GM23338 (cell line): ENCODE measurements at regions not wholly inside any gene's neighbourhood (a gene's known extent, or its start where the extent isn't known, plus 50 kb on each side); places are given as distances from the start of the nearest gene placed in this dataset.

Experiments used
- ATAC-seq: fragments of 200-7000 bp; cut with Tn5 transposase; 3 replicates; pipeline ENCODE4 v1.9.1; 2020
- DNase-seq: peaks from one replicate; pipeline ENCODE4 v3.0.0-alpha.2; 2015; ENCODE audit warnings: low spot score
- H2AFZ ChIP-seq: fragments of 200-600 bp; sonication (generic); 2 replicates; pipeline ENCODE4 v1.8.0; 2016; ENCODE audit warnings: antibody characterized with exemption, mild to moderate bottlenecking, moderate library complexity
- H3F3A ChIP-seq: fragments of 200-600 bp; sonication (generic); replicated peaks from 2 replicates; pipeline ENCODE4 v1.8.0; 2017; ENCODE audit warnings: antibody characterized with exemption, mixed run types, low read depth
- H3K27ac ChIP-seq: fragments of 200-600 bp; sonication (generic); 2 replicates; pipeline ENCODE4 v1.6.1; 2016; ENCODE audit warnings: low read depth
- H3K27me3 ChIP-seq: fragments of 200-600 bp; sonication (generic); 2 replicates; pipeline ENCODE4 v1.8.0; 2016; ENCODE audit warnings: mild to moderate bottlenecking, mixed run types, moderate library complexity; ENCODE audit not compliant: insufficient read depth
- H3K36me3 ChIP-seq: fragments of 200-600 bp; sonication (generic); 2 replicates; pipeline ENCODE4 v1.8.0; 2016; ENCODE audit warnings: mild to moderate bottlenecking; ENCODE audit not compliant: insufficient read depth
- H3K4me1 ChIP-seq: fragments of 200-600 bp; sonication (generic); 2 replicates; pipeline ENCODE4 v1.8.0; 2016; ENCODE audit warnings: mild to moderate bottlenecking, moderate library complexity; ENCODE audit not compliant: insufficient read depth
- H3K4me2 ChIP-seq: fragments of 200-600 bp; sonication (generic); 2 replicates; pipeline ENCODE4 v1.7.1; 2017; ENCODE audit warnings: mixed run types
- H3K4me3 ChIP-seq: fragments of 200-600 bp; sonication (generic); 2 replicates; pipeline ENCODE4 v1.6.1; 2016; ENCODE audit warnings: mixed run types
- H3K79me2 ChIP-seq: fragments of 200-600 bp; sonication (generic); replicated peaks from 2 replicates; pipeline ENCODE4 v1.8.0; 2017; ENCODE audit warnings: mild to moderate bottlenecking; ENCODE audit not compliant: insufficient read depth
- H3K9me2 ChIP-seq: fragments of 200-600 bp; sonication (generic); 2 replicates; pipeline ENCODE4 v1.8.0; 2017; ENCODE audit not compliant: insufficient read depth
- H4K20me1 ChIP-seq: fragments of 200-600 bp; sonication (generic); replicated peaks from 2 replicates; pipeline ENCODE4 v1.8.0; 2017; ENCODE audit warnings: mild to moderate bottlenecking; ENCODE audit not compliant: insufficient read depth
- H3K27ac Mint-ChIP-seq: 2 replicates; pipeline ENCODE4 v1.8.0; 2020; ENCODE audit warnings: inconsistent platforms, mild to moderate bottlenecking, moderate library complexity, mixed read lengths
- H3K27me3 Mint-ChIP-seq: 3 replicates; pipeline ENCODE4 v1.8.0; 2022; ENCODE audit warnings: low read depth, mild to moderate bottlenecking, moderate library complexity, mixed read lengths, inconsistent platforms; ENCODE audit not compliant: insufficient read depth, poor library complexity
- H3K36me3 Mint-ChIP-seq: 3 replicates; pipeline ENCODE4 v1.8.0; 2021; ENCODE audit warnings: low read depth, mild to moderate bottlenecking, inconsistent platforms, moderate library complexity, mixed read lengths
- H3K4me1 Mint-ChIP-seq: 3 replicates; pipeline ENCODE4 v1.8.0; 2020; ENCODE audit warnings: mild to moderate bottlenecking, inconsistent platforms, mixed read lengths
- H3K4me3 Mint-ChIP-seq: 3 replicates; pipeline ENCODE4 v1.8.0; 2021; ENCODE audit warnings: moderate library complexity, mild to moderate bottlenecking, inconsistent platforms, mixed read lengths
- H3K9me3 Mint-ChIP-seq: 3 replicates; pipeline ENCODE4 v1.8.0; 2020; ENCODE audit warnings: moderate library complexity, mild to moderate bottlenecking, inconsistent platforms, mixed read lengths
- CREB1 ChIP-seq: fragments of 250-450 bp; sonication (Bioruptor Pico); IDR thresholded peaks from 2 replicates; pipeline ENCODE4 v1.5.0; 2020; ENCODE audit warnings: low read depth, mild to moderate bottlenecking, moderate library complexity
- CTCF ChIP-seq, 2 experiments: fragments of 200-600 bp in 1 of 2; sonication (generic) in 1 of 2; conservative IDR thresholded peaks; 2 replicates each; pipeline versions ENCODE4 v1.5.1 to v1.6.1; 2016 to 2017; ENCODE audit warnings: antibody characterized with exemption in 2 of 2, low read depth in 2 of 2, mild to moderate bottlenecking in 2 of 2, moderate library complexity in 1 of 2
- EZH2 ChIP-seq: fragments of 200-600 bp; sonication (generic); IDR thresholded peaks from one replicate; pipeline ENCODE4 v1.8.0; 2017; ENCODE audit warnings: antibody characterized with exemption, mild to moderate bottlenecking, low read depth; ENCODE audit not compliant: unreplicated experiment
- EZH2phosphoT487 ChIP-seq: fragments of 200-600 bp; sonication (generic); IDR thresholded peaks from one replicate; pipeline ENCODE4 v1.8.1; 2018; ENCODE audit warnings: antibody characterized with exemption; ENCODE audit not compliant: unreplicated experiment
- JUNB ChIP-seq: IDR thresholded peaks from one replicate; pipeline ENCODE4 v1.6.1; 2016; ENCODE audit warnings: antibody characterized with exemption; ENCODE audit not compliant: unreplicated experiment
- NANOG ChIP-seq: IDR thresholded peaks from 2 replicates; pipeline ENCODE4 v1.6.1; 2016; ENCODE audit warnings: antibody characterized with exemption, borderline replicate concordance
- POLR2AphosphoS5 ChIP-seq: IDR thresholded peaks from 2 replicates; pipeline ENCODE4 v1.6.1; 2016; ENCODE audit warnings: antibody characterized with exemption, low read depth
- REST ChIP-seq: IDR thresholded peaks from one replicate; pipeline ENCODE4 v1.6.1; 2018; ENCODE audit warnings: antibody characterized with exemption; ENCODE audit not compliant: unreplicated experiment
- STAT1 ChIP-seq: IDR thresholded peaks from one replicate; pipeline ENCODE4 v1.6.1; 2016; ENCODE audit warnings: antibody characterized with exemption; ENCODE audit not compliant: unreplicated experiment
- ZNF114 ChIP-seq: fragments of 250-450 bp; sonication (Bioruptor Pico); IDR thresholded peaks from 2 replicates; pipeline ENCODE4 v1.5.0; 2020; ENCODE audit warnings: mild to moderate bottlenecking, moderate library complexity
- ZNF331 ChIP-seq: fragments of 250-450 bp; sonication (Bioruptor Pico); IDR thresholded peaks from 2 replicates; pipeline ENCODE4 v1.5.0; 2020; ENCODE audit warnings: low read depth, mild to moderate bottlenecking, moderate library complexity
- TF ChIP-seq, protein P1 (sequence below): IDR thresholded peaks from 2 replicates; pipeline ENCODE4 v1.6.1; 2016; ENCODE audit warnings: antibody characterized with exemption
- TF ChIP-seq, protein P2 (sequence below): fragments of 250-450 bp; sonication (Bioruptor Pico); IDR thresholded peaks from 2 replicates; pipeline ENCODE4 v1.5.0; 2020; ENCODE audit warnings: mild to moderate bottlenecking, moderate library complexity

GRCh38 chr3:187995043-187995400 lies 158.9 kb upstream of the LPP start:
- Mint-ChIP-seq H3K27me3 (peaks cover 2% of the 10 kb centered on the region), H3K4me3 (no peak overlapping the region), H3K36me3 (no peaks in the 10 kb centered on the region; the same call in 2 of the 3 replicates), H3K27ac (no peak overlapping the region), H3K4me1 (peaks cover 33% of the 10 kb centered on the region), H3K9me3 (no peaks in the 10 kb centered on the region; the same call in 2 of the 3 replicates)
- H3K36me3 ChIP-seq: no peaks in the 10 kb centered on the region
- no peaks in the 10 kb centered on the region for H4K20me1 ChIP-seq
- H3K27me3 ChIP-seq: no peaks in the 10 kb centered on the region
- DNase-seq (no peak), ATAC-seq (no peak)
- H2AFZ ChIP-seq: no peak overlapping the region
- no peak overlapping the region for H3K4me3 ChIP-seq
- 0 out of 2 replicates have a peak, but pooled peaks cover 3% of the 10 kb centered on the region for H3F3A ChIP-seq
- H3K79me2 ChIP-seq: no peaks in the 10 kb centered on the region
- no peak overlapping the region for H3K27ac ChIP-seq
- H3K9me2 ChIP-seq: peaks cover 17% of the 10 kb centered on the region
- H3K4me1 ChIP-seq: peaks cover 26% of the 10 kb centered on the region
- TF ChIP-seq REST (no peak), POLR2AphosphoS5 (no peak), ZNF331 (no peak), EZH2 (no peak), CTCF (conservative IDR thresholded peaks at IDR 0.05; ENCODE audit: low read depth in 2 of 2) (no peak), ZNF114 (CRISPR knock-in tag) (no peak), CREB1 (CRISPR knock-in tag) (no peak), EZH2phosphoT487 (no peak), JUNB (no peak), STAT1 (no peak), NANOG (no peak)
- TF ChIP-seq, protein P1, sequence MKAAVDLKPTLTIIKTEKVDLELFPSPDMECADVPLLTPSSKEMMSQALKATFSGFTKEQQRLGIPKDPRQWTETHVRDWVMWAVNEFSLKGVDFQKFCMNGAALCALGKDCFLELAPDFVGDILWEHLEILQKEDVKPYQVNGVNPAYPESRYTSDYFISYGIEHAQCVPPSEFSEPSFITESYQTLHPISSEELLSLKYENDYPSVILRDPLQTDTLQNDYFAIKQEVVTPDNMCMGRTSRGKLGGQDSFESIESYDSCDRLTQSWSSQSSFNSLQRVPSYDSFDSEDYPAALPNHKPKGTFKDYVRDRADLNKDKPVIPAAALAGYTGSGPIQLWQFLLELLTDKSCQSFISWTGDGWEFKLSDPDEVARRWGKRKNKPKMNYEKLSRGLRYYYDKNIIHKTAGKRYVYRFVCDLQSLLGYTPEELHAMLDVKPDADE: no peak
- TF ChIP-seq, protein P2, sequence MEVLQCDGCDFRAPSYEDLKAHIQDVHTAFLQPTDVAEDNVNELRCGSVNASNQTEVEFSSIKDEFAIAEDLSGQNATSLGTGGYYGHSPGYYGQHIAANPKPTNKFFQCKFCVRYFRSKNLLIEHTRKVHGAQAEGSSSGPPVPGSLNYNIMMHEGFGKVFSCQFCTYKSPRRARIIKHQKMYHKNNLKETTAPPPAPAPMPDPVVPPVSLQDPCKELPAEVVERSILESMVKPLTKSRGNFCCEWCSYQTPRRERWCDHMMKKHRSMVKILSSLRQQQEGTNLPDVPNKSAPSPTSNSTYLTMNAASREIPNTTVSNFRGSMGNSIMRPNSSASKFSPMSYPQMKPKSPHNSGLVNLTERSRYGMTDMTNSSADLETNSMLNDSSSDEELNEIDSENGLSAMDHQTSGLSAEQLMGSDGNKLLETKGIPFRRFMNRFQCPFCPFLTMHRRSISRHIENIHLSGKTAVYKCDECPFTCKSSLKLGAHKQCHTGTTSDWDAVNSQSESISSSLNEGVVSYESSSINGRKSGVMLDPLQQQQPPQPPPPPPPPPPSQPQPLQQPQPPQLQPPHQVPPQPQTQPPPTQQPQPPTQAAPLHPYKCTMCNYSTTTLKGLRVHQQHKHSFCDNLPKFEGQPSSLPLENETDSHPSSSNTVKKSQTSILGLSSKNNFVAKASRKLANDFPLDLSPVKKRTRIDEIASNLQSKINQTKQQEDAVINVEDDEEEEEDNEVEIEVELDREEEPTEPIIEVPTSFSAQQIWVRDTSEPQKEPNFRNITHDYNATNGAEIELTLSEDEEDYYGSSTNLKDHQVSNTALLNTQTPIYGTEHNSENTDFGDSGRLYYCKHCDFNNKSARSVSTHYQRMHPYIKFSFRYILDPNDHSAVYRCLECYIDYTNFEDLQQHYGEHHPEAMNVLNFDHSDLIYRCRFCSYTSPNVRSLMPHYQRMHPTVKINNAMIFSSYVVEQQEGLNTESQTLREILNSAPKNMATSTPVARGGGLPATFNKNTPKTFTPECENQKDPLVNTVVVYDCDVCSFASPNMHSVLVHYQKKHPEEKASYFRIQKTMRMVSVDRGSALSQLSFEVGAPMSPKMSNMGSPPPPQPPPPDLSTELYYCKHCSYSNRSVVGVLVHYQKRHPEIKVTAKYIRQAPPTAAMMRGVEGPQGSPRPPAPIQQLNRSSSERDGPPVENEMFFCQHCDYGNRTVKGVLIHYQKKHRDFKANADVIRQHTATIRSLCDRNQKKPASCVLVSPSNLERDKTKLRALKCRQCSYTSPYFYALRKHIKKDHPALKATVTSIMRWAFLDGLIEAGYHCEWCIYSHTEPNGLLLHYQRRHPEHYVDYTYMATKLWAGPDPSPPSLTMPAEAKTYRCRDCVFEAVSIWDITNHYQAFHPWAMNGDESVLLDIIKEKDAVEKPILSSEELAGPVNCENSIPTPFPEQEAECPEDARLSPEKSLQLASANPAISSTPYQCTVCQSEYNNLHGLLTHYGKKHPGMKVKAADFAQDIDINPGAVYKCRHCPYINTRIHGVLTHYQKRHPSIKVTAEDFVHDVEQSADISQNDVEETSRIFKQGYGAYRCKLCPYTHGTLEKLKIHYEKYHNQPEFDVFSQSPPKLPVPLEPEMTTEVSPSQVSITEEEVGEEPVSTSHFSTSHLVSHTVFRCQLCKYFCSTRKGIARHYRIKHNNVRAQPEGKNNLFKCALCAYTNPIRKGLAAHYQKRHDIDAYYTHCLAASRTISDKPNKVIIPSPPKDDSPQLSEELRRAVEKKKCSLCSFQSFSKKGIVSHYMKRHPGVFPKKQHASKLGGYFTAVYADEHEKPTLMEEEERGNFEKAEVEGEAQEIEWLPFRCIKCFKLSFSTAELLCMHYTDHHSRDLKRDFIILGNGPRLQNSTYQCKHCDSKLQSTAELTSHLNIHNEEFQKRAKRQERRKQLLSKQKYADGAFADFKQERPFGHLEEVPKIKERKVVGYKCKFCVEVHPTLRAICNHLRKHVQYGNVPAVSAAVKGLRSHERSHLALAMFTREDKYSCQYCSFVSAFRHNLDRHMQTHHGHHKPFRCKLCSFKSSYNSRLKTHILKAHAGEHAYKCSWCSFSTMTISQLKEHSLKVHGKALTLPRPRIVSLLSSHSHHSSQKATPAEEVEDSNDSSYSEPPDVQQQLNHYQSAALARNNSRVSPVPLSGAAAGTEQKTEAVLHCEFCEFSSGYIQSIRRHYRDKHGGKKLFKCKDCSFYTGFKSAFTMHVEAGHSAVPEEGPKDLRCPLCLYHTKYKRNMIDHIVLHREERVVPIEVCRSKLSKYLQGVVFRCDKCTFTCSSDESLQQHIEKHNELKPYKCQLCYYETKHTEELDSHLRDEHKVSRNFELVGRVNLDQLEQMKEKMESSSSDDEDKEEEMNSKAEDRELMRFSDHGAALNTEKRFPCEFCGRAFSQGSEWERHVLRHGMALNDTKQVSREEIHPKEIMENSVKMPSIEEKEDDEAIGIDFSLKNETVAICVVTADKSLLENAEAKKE (CRISPR knock-in tag): no peak
- H3K4me2 ChIP-seq: no peak overlapping the region
